Smooth muscle cell (in vitro differentiated cells): ENCODE measurements at regions not wholly inside any gene's neighbourhood (a gene's known extent, or its start where the extent isn't known, plus 50 kb on each side); places are given as distances from the start of the nearest gene placed in this dataset.

Experiments used
- DNase-seq: peaks from one replicate; lab custom pipeline; 2025; ENCODE audit not compliant: unreplicated experiment; lab: John Stamatoyannopoulos, UW
- H2AFZ ChIP-seq: fragments of 200-600 bp; sonication (generic); 2 replicates; pipeline ENCODE4 v1.6.0; 2016; ENCODE audit warnings: antibody characterized with exemption, low read depth, mild to moderate bottlenecking
- H3F3A ChIP-seq: fragments of 200-600 bp; sonication (generic); 2 replicates; pipeline ENCODE4 v1.6.0; 2017; ENCODE audit warnings: antibody characterized with exemption, low read depth
- H3K27ac ChIP-seq: fragments of 200-600 bp; sonication (generic); 2 replicates; pipeline ENCODE4 v1.5.1; 2016; ENCODE audit warnings: low read depth, mild to moderate bottlenecking
- H3K27me3 ChIP-seq: fragments of 200-600 bp; sonication (generic); 2 replicates; pipeline ENCODE4 v1.6.1; 2016; ENCODE audit warnings: low read depth, mild to moderate bottlenecking
- H3K36me3 ChIP-seq: fragments of 200-600 bp; sonication (generic); 2 replicates; pipeline ENCODE4 v1.5.1; 2016; ENCODE audit warnings: low read depth
- H3K4me1 ChIP-seq: fragments of 200-600 bp; sonication (generic); 2 replicates; pipeline ENCODE4 v1.5.1; 2016; ENCODE audit warnings: low read depth
- H3K4me2 ChIP-seq: fragments of 200-600 bp; sonication (generic); 2 replicates; pipeline ENCODE4 v1.6.0; 2016; ENCODE audit warnings: mild to moderate bottlenecking
- H3K4me3 ChIP-seq: fragments of 200-600 bp; sonication (generic); 2 replicates; pipeline ENCODE4 v1.5.1; 2016; ENCODE audit warnings: mild to moderate bottlenecking
- H3K79me2 ChIP-seq: fragments of 200-600 bp; sonication (generic); 2 replicates; pipeline ENCODE4 v1.6.0; 2016; ENCODE audit warnings: low read depth, mild to moderate bottlenecking
- H3K9ac ChIP-seq: fragments of 200-600 bp; sonication (generic); 2 replicates; pipeline ENCODE4 v1.6.0; 2016; ENCODE audit warnings: low read depth
- H3K9me3 ChIP-seq: fragments of 200-600 bp; sonication (generic); replicated peaks from 2 replicates; pipeline ENCODE4 v1.5.1; 2016; ENCODE audit warnings: low read depth
- H4K20me1 ChIP-seq: fragments of 200-600 bp; sonication (generic); 2 replicates; pipeline ENCODE4 v1.6.0; 2016; ENCODE audit warnings: low read depth
- CTCF ChIP-seq: fragments of 200-600 bp; sonication (generic); IDR thresholded peaks from 2 replicates; pipeline ENCODE4 v1.5.1; 2017; ENCODE audit warnings: borderline replicate concordance, mild to moderate bottlenecking, antibody characterized with exemption; ENCODE audit not compliant: insufficient read depth, poor library complexity, severe bottlenecking
- WGBS: methylation state at CpG from one replicate; pipeline ENCODE4 v1.1.7; 2016; ENCODE audit warnings: low lambda C conversion rate; 5-methylcytosine and 5-hydroxymethylcytosine counted together

GRCh38 chr10:84988011-84988410 is 659.6 kb downstream of the CCSER2 start:
- no peaks in the 10 kb centered on the region for H3K36me3 ChIP-seq
- WGBS = 88% methylated on average over 2 of the region's 2 CpGs

DNA sequence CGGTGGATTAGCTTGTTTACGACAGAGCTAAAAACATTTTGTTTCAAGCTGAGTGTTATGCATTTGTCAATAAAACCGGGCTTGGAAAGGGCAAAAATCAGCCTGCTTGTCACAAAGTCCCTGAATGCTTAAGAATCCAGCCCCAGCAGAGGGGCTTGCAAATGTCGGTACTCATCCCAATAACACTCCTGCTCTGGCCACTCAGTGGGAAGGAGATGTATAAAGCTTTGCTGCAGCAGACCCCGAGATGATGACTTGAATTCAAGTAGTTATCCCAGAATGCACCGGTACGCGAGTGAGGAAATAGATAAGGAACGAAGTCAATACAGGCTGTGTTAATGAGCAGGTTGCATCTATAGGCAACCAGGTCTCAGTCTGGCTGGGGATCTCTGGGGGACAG is 662.3 kb downstream of the CCSER2 start:
- Histone ChIP-seq H3K27me3 (peaks cover 18% of the 10 kb centered on the region), H3K4me2 (no peak overlapping the region), H3K36me3 (no peaks in the 10 kb centered on the region), H3K4me1 (no peaks in the 10 kb centered on the region), H3K79me2 (no peaks in the 10 kb centered on the region), H3K9me3 (no peaks in the 10 kb centered on the region), H3K4me3 (no peak overlapping the region), H4K20me1 (no peaks in the 10 kb centered on the region), H2AFZ (no peak overlapping the region), H3K9ac (no peak overlapping the region), H3F3A (no peaks in the 10 kb centered on the region), H3K27ac (no peak overlapping the region)
- DNase-seq = no peak
- 77% methylated on average over 9 of the region's 9 CpGs for WGBS
- TF ChIP-seq CTCF = no peak

More at GRCh38 chr10:84988011-84988410, 659.6 kb downstream of the CCSER2 start:
- H2AFZ ChIP-seq = no peak overlapping the region
- no peaks in the 10 kb centered on the region for H4K20me1 ChIP-seq
- H3K4me2 ChIP-seq = no peak overlapping the region
- H3F3A ChIP-seq = no peaks in the 10 kb centered on the region
- no peak for DNase-seq
- no peak overlapping the region for H3K4me3 ChIP-seq
- H3K27ac ChIP-seq = no peak overlapping the region
- no peaks in the 10 kb centered on the region for H3K9me3 ChIP-seq
- H3K27me3 ChIP-seq = peaks cover 18% of the 10 kb centered on the region
- TF ChIP-seq CTCF = no peak
- H3K9ac ChIP-seq = no peak overlapping the region
- H3K4me1 ChIP-seq = no peaks in the 10 kb centered on the region
- H3K79me2 ChIP-seq = no peaks in the 10 kb centered on the region

DNA sequence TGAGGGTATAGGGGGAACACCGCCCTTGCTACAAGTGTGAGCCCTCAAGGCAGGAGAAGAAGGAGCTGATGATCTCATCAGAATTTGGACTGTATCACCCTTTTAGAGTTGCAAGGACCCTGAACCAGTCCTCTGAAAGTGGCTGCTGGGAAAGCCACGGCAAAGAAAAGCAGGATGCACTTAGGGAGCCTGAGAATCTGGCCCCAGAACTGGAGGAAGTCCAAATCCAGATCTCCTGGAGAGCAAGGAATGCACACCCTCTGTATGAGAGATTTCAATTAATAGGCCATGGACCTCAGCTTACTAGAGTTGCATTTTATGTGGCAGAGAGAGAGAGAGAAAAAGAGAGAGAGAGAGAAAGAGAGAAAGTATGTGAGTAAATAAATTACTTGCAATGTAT is 662.9 kb downstream of the CCSER2 start:
- no peak overlapping the region for H3K4me3 ChIP-seq
- H3K9ac ChIP-seq = no peak overlapping the region
- no peak overlapping the region for H3K4me2 ChIP-seq
- H3K79me2 ChIP-seq = no peaks in the 10 kb centered on the region
- no peaks in the 10 kb centered on the region for H3K4me1 ChIP-seq
- no peaks in the 10 kb centered on the region for H4K20me1 ChIP-seq
- DNase-seq = no peak
- 90% methylated on average over 2 of the region's 2 CpGs for WGBS
- H3K27me3 ChIP-seq = peaks cover 18% of the 10 kb centered on the region
- H3K9me3 ChIP-seq = no peaks in the 10 kb centered on the region
- no peak for TF ChIP-seq CTCF
- H3F3A ChIP-seq = no peaks in the 10 kb centered on the region
- no peaks in the 10 kb centered on the region for H3K36me3 ChIP-seq
- no peak overlapping the region for H3K27ac ChIP-seq
- H2AFZ ChIP-seq = no peak overlapping the region

- no peak overlapping the region for H3K27ac ChIP-seq
- no peaks in the 10 kb centered on the region for H3F3A ChIP-seq
- H3K4me1 ChIP-seq = no peaks in the 10 kb centered on the region
- no peak for DNase-seq
- H3K27me3 ChIP-seq = peaks cover 12% of the 10 kb centered on the region
- H3K4me2 ChIP-seq = no peak overlapping the region
- TF ChIP-seq CTCF = no peak
- H4K20me1 ChIP-seq = no peaks in the 10 kb centered on the region
- H3K9ac ChIP-seq = no peak overlapping the region
- no peak overlapping the region for H2AFZ ChIP-seq
- no peaks in the 10 kb centered on the region for H3K79me2 ChIP-seq
- 93% methylated on average over 9 of the region's 9 CpGs for WGBS
- no peaks in the 10 kb centered on the region for H3K36me3 ChIP-seq
- no peaks in the 10 kb centered on the region for H3K9me3 ChIP-seq
- H3K4me3 ChIP-seq = no peak overlapping the region
These were observed 665.1 kb downstream of the CCSER2 start for GRCh38 chr10:84993251-84994035.
